ENCODE measurements at regions not wholly inside any gene's neighbourhood (a gene's known extent, or its start where the extent isn't known, plus 50 kb on each side); places are given as distances from the start of the nearest gene placed in this dataset.

GRCh38 chr22:42326801-42327200, 56.3 kb upstream of the TCF20 start:
- TF ChIP-seq, protein P1, sequence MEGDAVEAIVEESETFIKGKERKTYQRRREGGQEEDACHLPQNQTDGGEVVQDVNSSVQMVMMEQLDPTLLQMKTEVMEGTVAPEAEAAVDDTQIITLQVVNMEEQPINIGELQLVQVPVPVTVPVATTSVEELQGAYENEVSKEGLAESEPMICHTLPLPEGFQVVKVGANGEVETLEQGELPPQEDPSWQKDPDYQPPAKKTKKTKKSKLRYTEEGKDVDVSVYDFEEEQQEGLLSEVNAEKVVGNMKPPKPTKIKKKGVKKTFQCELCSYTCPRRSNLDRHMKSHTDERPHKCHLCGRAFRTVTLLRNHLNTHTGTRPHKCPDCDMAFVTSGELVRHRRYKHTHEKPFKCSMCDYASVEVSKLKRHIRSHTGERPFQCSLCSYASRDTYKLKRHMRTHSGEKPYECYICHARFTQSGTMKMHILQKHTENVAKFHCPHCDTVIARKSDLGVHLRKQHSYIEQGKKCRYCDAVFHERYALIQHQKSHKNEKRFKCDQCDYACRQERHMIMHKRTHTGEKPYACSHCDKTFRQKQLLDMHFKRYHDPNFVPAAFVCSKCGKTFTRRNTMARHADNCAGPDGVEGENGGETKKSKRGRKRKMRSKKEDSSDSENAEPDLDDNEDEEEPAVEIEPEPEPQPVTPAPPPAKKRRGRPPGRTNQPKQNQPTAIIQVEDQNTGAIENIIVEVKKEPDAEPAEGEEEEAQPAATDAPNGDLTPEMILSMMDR (IDR thresholded peaks at IDR 0.05; ENCODE audit: poor library complexity): no peak
- TF ChIP-seq EZH2 (IDR thresholded peaks at IDR 0.05; ENCODE audit: borderline replicate concordance): no peak

All from hepatocyte (in vitro differentiated cells).